ENCODE measurements at regions not wholly inside any gene's neighbourhood (a gene's known extent, or its start where the extent isn't known, plus 50 kb on each side); places are given as distances from the start of the nearest gene placed in this dataset.

GRCh38 chrX:39969819-39970504 is 127.8 kb downstream of the BCOR start:
- H3K4me3 ChIP-seq, result no peak overlapping the region
- no peaks in the 10 kb centered on the region for H3K36me3 ChIP-seq
- no peak overlapping the region for H3K27ac ChIP-seq
- no peak for TF ChIP-seq CTCF (IDR thresholded peaks at IDR 0.05)
- DNase-seq (ENCODE audit: low spot score) (no peak), ATAC-seq (ENCODE audit: insufficient number of reproducible peaks, low FRiP score, low read depth) (no peak)
- H3K4me1 ChIP-seq (ENCODE audit: control insufficient read depth in 1 of 2, low read depth in 2 of 2), result no peaks in the 10 kb centered on the region
- no peaks in the 10 kb centered on the region for H3K27me3 ChIP-seq (replicated peaks; ENCODE audit: insufficient read depth)
- no peaks in the 10 kb centered on the region for H3K9me3 ChIP-seq

GRCh38 chrX:39971760-39972159 is 126.0 kb downstream of the BCOR start:
- no peak overlapping the region for H3K27ac ChIP-seq
- H3K4me3 ChIP-seq, result no peak overlapping the region
- no peak for ATAC-seq (ENCODE audit: insufficient number of reproducible peaks, low FRiP score, low read depth)
- no peaks in the 10 kb centered on the region for H3K9me3 ChIP-seq
- no peak for DNase-seq (ENCODE audit: low spot score)
- no peak for TF ChIP-seq CTCF (IDR thresholded peaks at IDR 0.05)
- no peaks in the 10 kb centered on the region for H3K27me3 ChIP-seq (replicated peaks; ENCODE audit: insufficient read depth)
- no peaks in the 10 kb centered on the region for H3K4me1 ChIP-seq (ENCODE audit: control insufficient read depth in 1 of 2, low read depth in 2 of 2)
- H3K36me3 ChIP-seq, result no peaks in the 10 kb centered on the region

GRCh38 chrX:39972340-39972739 is 125.4 kb downstream of the BCOR start:
- no peaks in the 10 kb centered on the region for H3K4me1 ChIP-seq (ENCODE audit: control insufficient read depth in 1 of 2, low read depth in 2 of 2)
- no peaks in the 10 kb centered on the region for H3K9me3 ChIP-seq
- no peak for TF ChIP-seq CTCF (IDR thresholded peaks at IDR 0.05)
- H3K27ac ChIP-seq, result no peak overlapping the region
- H3K27me3 ChIP-seq (replicated peaks; ENCODE audit: insufficient read depth), result no peaks in the 10 kb centered on the region
- no peak overlapping the region for H3K4me3 ChIP-seq
- DNase-seq (ENCODE audit: low spot score), result no peak
- no peak for ATAC-seq (ENCODE audit: insufficient number of reproducible peaks, low FRiP score, low read depth)
- H3K36me3 ChIP-seq, result no peaks in the 10 kb centered on the region

GRCh38 chrX:39973810-39974209 is 123.9 kb downstream of the BCOR start:
- Histone ChIP-seq H3K4me1 (ENCODE audit: control insufficient read depth in 1 of 2, low read depth in 2 of 2) (no peaks in the 10 kb centered on the region), H3K36me3 (no peaks in the 10 kb centered on the region), H3K27ac (no peak overlapping the region), H3K4me3 (no peak overlapping the region), H3K9me3 (no peaks in the 10 kb centered on the region), H3K27me3 (replicated peaks; ENCODE audit: insufficient read depth) (no peaks in the 10 kb centered on the region)
- ATAC-seq (ENCODE audit: insufficient number of reproducible peaks, low FRiP score, low read depth), result no peak
- no peak for TF ChIP-seq CTCF (IDR thresholded peaks at IDR 0.05)
- DNase-seq (ENCODE audit: low spot score), result no peak

- ATAC-seq (ENCODE audit: insufficient number of reproducible peaks, low FRiP score, low read depth) (no peak), DNase-seq (ENCODE audit: low spot score) (no peak)
Measured at GRCh38 chrX:39974270-39974669, 123.5 kb downstream of the BCOR start.

More at GRCh38 chrX:39974270-39974669, 123.5 kb downstream of the BCOR start:
- Histone ChIP-seq H3K36me3 (no peaks in the 10 kb centered on the region), H3K27me3 (replicated peaks; ENCODE audit: insufficient read depth) (no peaks in the 10 kb centered on the region), H3K4me1 (ENCODE audit: control insufficient read depth in 1 of 2, low read depth in 2 of 2) (no peaks in the 10 kb centered on the region), H3K27ac (no peak overlapping the region), H3K4me3 (no peak overlapping the region), H3K9me3 (no peaks in the 10 kb centered on the region)
- no peak for TF ChIP-seq CTCF (IDR thresholded peaks at IDR 0.05)
